GM10266 (cell line): ENCODE measurements at regions not wholly inside any gene's neighbourhood (a gene's known extent, or its start where the extent isn't known, plus 50 kb on each side); places are given as distances from the start of the nearest gene placed in this dataset.

Source experiments
- DNase-seq: peaks from one replicate; pipeline ENCODE4 v3.0.0; 2012; ENCODE audit errors: extremely low spot score
- CTCF ChIP-seq: IDR thresholded peaks from 2 replicates; pipeline ENCODE4 v1.5.1; 2012; ENCODE audit warnings: mild to moderate bottlenecking, low read depth; ENCODE audit not compliant: control insufficient read depth, insufficient read depth; ENCODE audit errors: missing control alignments

- no peak for TF ChIP-seq CTCF
Measured at GRCh38 chr1:34324879-34325440, 148.3 kb downstream of the C1orf94 start.

GRCh38 chr1:34328281-34328799, 151.6 kb downstream of the C1orf94 start:
- TF ChIP-seq CTCF = no peak
- DNase-seq = no peak

More at GRCh38 chr1:34324879-34325440, 148.3 kb downstream of the C1orf94 start:
- DNase-seq = no peak

- no peak for DNase-seq
- no peak for TF ChIP-seq CTCF
Measured at GRCh38 chr1:34330061-34330460, 153.4 kb downstream of the C1orf94 start.

- TF ChIP-seq CTCF = no peak
- DNase-seq = no peak
Measured at GRCh38 chr1:34331020-34331926, 154.6 kb downstream of the C1orf94 start.

- TF ChIP-seq CTCF = no peak
- no peak for DNase-seq
Measured at GRCh38 chr1:34332996-34333395, 156.3 kb downstream of the C1orf94 start.

GRCh38 chr1:34338871-34339270, 162.2 kb downstream of the C1orf94 start:
- no peak for DNase-seq
- TF ChIP-seq CTCF = no peak

GRCh38 chr1:34341896-34342295, 165.2 kb downstream of the C1orf94 start:
- DNase-seq = no peak
- TF ChIP-seq CTCF = no peak
